Keratinocyte (primary cell): ENCODE measurements at regions not wholly inside any gene's neighbourhood (a gene's known extent, or its start where the extent isn't known, plus 50 kb on each side); places are given as distances from the start of the nearest gene placed in this dataset.

Source experiments
- DNase-seq: peaks from one replicate; pipeline ENCODE4 v3.0.0-alpha.2; 2011; ENCODE audit warnings: low read depth, missing footprints, low spot score
- FAIRE-seq: peaks from 2 replicates; lab custom pipeline; 2011; peaks lifted over from hg19 to GRCh38; lab: Jason Lieb, UNC
- H2AFZ ChIP-seq: 2 replicates; pipeline ENCODE4 v1.6.0; 2012; ENCODE audit warnings: low read length, control low read depth, inconsistent platforms; ENCODE audit not compliant: control insufficient read depth
- H3K27ac ChIP-seq: 2 replicates; pipeline ENCODE4 v1.5.1; 2011; ENCODE audit warnings: low read length; ENCODE audit not compliant: control insufficient read depth, insufficient read depth
- H3K27me3 ChIP-seq: 3 replicates; pipeline ENCODE4 v1.6.0; 2011; ENCODE audit warnings: low read length; ENCODE audit not compliant: control insufficient read depth, insufficient read depth; ENCODE audit errors: extremely low read depth
- H3K36me3 ChIP-seq, 2 experiments: 2 replicates in 1 of 2; 3 replicates in 1 of 2; pipeline ENCODE4 v1.5.1; 2011; ENCODE audit warnings: low read length in 2 of 2, mild to moderate bottlenecking in 1 of 2; ENCODE audit not compliant: control insufficient read depth in 2 of 2, insufficient read depth in 2 of 2; ENCODE audit errors: extremely low read depth in 1 of 2
- H3K4me1 ChIP-seq: 3 replicates; pipeline ENCODE4 v1.5.1; 2011; ENCODE audit warnings: low read length; ENCODE audit not compliant: control insufficient read depth, insufficient read depth; ENCODE audit errors: extremely low read depth
- H3K4me2 ChIP-seq: 3 replicates; pipeline ENCODE4 v1.6.0; 2011; ENCODE audit warnings: low read depth, low read length; ENCODE audit not compliant: control insufficient read depth, insufficient read depth; ENCODE audit errors: extremely low read depth
- H3K4me3 ChIP-seq, 3 experiments: fragments of 200-600 bp in 1 of 3; sonication (generic) in 1 of 3; 2 replicates in 2 of 3; 3 replicates in 1 of 3; pipeline ENCODE4 v1.5.1; 2011 to 2016; ENCODE audit warnings: low read length in 3 of 3, mild to moderate bottlenecking in 3 of 3, control low read depth in 2 of 3, inconsistent platforms in 1 of 3, low read depth in 1 of 3, mixed read lengths in 1 of 3, mixed run types in 1 of 3, moderate library complexity in 1 of 3; ENCODE audit not compliant: control insufficient read depth in 2 of 3, insufficient read depth in 2 of 3; ENCODE audit errors: extremely low read depth in 1 of 3
- H3K79me2 ChIP-seq: 2 replicates; pipeline ENCODE4 v1.6.0; 2012; ENCODE audit warnings: low read length; ENCODE audit not compliant: control insufficient read depth, insufficient read depth
- H3K9ac ChIP-seq: 3 replicates; pipeline ENCODE4 v1.6.0; 2011; ENCODE audit warnings: low read length; ENCODE audit not compliant: control insufficient read depth, insufficient read depth; ENCODE audit errors: extremely low read depth
- H3K9me1 ChIP-seq: 3 replicates; pipeline ENCODE4 v1.6.0; 2011; ENCODE audit warnings: low read length; ENCODE audit not compliant: control insufficient read depth, insufficient read depth; ENCODE audit errors: extremely low read depth
- H3K9me3 ChIP-seq: 2 replicates; pipeline ENCODE4 v1.5.1; 2012; ENCODE audit warnings: low read depth, low read length; ENCODE audit not compliant: control insufficient read depth
- H4K20me1 ChIP-seq: 3 replicates; pipeline ENCODE4 v1.6.0; 2011; ENCODE audit warnings: low read length; ENCODE audit not compliant: control insufficient read depth, insufficient read depth; ENCODE audit errors: extremely low read depth
- EZH2 ChIP-seq: IDR thresholded peaks from one replicate; pipeline ENCODE4 v1.6.1; 2012; ENCODE audit warnings: inconsistent platforms, mild to moderate bottlenecking, low read length, moderate library complexity
- dilution Hi-C: fragments of 300-500 bp; cut with MboI; formaldehyde crosslinking; loops from one replicate; pipeline ENCODE4 v1.7.0; 2020; ENCODE audit warnings: low sequenced_read_pairs; ENCODE audit not compliant: extremely low pct_ligation_motif_present
- TF ChIP-seq, protein P1 (sequence below), 3 experiments: IDR thresholded peaks in 1 of 3; conservative IDR thresholded peaks in 1 of 3; optimal IDR thresholded peaks in 1 of 3; 2 replicates in 2 of 3; 3 replicates in 1 of 3; pipeline versions ENCODE3 to v1.5.1; 2011; ENCODE audit warnings: low read length in 3 of 3, mild to moderate bottlenecking in 3 of 3, moderate library complexity in 2 of 3, control low read depth in 1 of 3, inconsistent platforms in 1 of 3; ENCODE audit not compliant: insufficient read depth in 2 of 3; ENCODE audit errors: extremely low read depth in 1 of 3

DNA sequence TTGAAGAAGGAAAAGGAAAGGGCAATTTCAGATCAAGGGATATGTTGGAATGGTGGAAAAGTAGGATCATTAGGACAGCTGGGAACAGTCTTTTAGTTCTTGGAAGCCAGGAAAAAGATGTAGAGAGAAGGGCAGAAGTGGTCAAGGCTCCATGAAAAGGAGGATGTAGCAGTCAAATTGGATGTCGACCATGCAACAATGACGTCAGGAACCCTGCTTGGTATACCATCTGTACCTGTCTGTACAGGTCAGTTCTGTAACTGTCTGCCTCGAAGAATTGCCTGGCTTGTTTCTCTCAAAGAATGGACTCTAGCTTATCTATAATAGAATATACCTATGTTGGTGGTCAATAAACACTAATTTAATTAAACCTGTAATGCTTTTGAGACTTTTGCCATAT is 157.8 kb upstream of the SGO1 start:
- no peak for DNase-seq
- dilution Hi-C loops, result no loop called here
- Histone ChIP-seq H2AFZ (no peak overlapping the region), H3K27ac (no peak overlapping the region), H4K20me1 (no peaks in the 10 kb centered on the region), H3K9ac (no peak overlapping the region), H3K4me1 (no peaks in the 10 kb centered on the region), H3K27me3 (no peaks in the 10 kb centered on the region), H3K4me3 (no peak overlapping the region), H3K36me3 (no peaks in the 10 kb centered on the region), H3K9me3 (no peaks in the 10 kb centered on the region), H3K9me1 (no peaks in the 10 kb centered on the region), H3K79me2 (no peaks in the 10 kb centered on the region), H3K4me2 (no peak overlapping the region)
- no peak for FAIRE-seq
- TF ChIP-seq, protein P1, sequence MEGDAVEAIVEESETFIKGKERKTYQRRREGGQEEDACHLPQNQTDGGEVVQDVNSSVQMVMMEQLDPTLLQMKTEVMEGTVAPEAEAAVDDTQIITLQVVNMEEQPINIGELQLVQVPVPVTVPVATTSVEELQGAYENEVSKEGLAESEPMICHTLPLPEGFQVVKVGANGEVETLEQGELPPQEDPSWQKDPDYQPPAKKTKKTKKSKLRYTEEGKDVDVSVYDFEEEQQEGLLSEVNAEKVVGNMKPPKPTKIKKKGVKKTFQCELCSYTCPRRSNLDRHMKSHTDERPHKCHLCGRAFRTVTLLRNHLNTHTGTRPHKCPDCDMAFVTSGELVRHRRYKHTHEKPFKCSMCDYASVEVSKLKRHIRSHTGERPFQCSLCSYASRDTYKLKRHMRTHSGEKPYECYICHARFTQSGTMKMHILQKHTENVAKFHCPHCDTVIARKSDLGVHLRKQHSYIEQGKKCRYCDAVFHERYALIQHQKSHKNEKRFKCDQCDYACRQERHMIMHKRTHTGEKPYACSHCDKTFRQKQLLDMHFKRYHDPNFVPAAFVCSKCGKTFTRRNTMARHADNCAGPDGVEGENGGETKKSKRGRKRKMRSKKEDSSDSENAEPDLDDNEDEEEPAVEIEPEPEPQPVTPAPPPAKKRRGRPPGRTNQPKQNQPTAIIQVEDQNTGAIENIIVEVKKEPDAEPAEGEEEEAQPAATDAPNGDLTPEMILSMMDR (optimal IDR thresholded peaks at IDR 0.05 in 1 of 3, IDR thresholded peaks at IDR 0.05 in 1 of 3, conservative IDR thresholded peaks at IDR 0.05 in 1 of 3; ENCODE audit: extremely low read depth in 1 of 3, insufficient read depth in 2 of 3, low read length in 3 of 3), result no peak
- TF ChIP-seq EZH2, result no peak

DNA sequence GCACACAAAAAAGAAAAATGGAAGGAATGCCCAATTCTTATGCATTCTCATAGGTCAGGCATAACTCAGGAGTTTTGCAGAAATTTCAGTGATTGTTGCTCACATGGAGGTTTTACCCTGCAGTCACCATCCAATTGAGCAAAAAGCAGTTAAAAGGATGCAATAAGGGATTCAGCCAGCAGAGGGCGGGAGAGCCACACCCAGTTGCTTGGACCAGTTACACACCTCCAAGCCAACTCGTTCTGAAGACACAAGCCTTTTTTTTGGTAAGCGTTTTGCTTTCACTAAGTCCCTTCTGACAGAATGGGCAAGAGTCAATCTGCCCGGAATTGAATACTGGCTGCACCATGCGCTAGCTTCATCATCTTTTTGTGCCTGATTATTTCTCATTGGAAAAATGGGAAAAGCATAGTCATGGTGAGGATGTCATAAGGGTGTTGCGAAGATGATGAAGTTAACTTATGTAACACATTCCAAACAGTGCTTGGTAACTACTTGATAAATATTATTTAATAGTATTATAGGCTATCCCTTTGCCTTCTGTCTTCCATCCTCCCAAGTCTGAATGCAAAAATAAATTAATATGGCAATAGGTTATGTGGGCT is 154.4 kb upstream of the SGO1 start:
- DNase-seq, result peak; percentile 4
- TF ChIP-seq, protein P1 (optimal IDR thresholded peaks at IDR 0.05 in 1 of 3, IDR thresholded peaks at IDR 0.05 in 1 of 3, conservative IDR thresholded peaks at IDR 0.05 in 1 of 3; ENCODE audit: extremely low read depth in 1 of 3, insufficient read depth in 2 of 3, low read length in 3 of 3), result peak; percentile 85 to 93 (median 85)
- no peak for TF ChIP-seq EZH2
- H3K27me3 ChIP-seq, result no peaks in the 10 kb centered on the region
- no peaks in the 10 kb centered on the region for H4K20me1 ChIP-seq
- no peaks in the 10 kb centered on the region for H3K4me1 ChIP-seq
- dilution Hi-C loops, result no loop called here
- no peaks in the 10 kb centered on the region for H3K36me3 ChIP-seq
- H3K79me2 ChIP-seq, result no peaks in the 10 kb centered on the region
- peak; percentile 73 for FAIRE-seq
- no peaks in the 10 kb centered on the region for H3K9me3 ChIP-seq
- H2AFZ ChIP-seq, result no peak overlapping the region
- no peaks in the 10 kb centered on the region for H3K9me1 ChIP-seq
- H3K27ac ChIP-seq, result no peak overlapping the region
- H3K4me3 ChIP-seq, result no peak overlapping the region
- H3K4me2 ChIP-seq, result no peak overlapping the region
- H3K9ac ChIP-seq, result no peak overlapping the region
